Retinal pigment epithelial cell (primary cell): ENCODE measurements at regions not wholly inside any gene's neighbourhood (a gene's known extent, or its start where the extent isn't known, plus 50 kb on each side); places are given as distances from the start of the nearest gene placed in this dataset.
A peak's percentile ranks its signal among the peaks of the same experiment; 100 is the strongest.
"Not testable (repeated sequence)": the region's sequence is repeated elsewhere in the genome, so short reads cannot be mapped to it uniquely, and the experiment has no call there.

Experiments
- DNase-seq: peaks from one replicate; pipeline ENCODE4 v3.0.0-alpha.2; 2010; ENCODE audit warnings: low read depth
- H3K4me3 ChIP-seq: 2 replicates; pipeline ENCODE4 v1.5.1; 2011; ENCODE audit warnings: mild to moderate bottlenecking, low read length, control low read depth, moderate library complexity
- TF ChIP-seq, protein P1 (sequence below): conservative IDR thresholded peaks from 2 replicates; pipeline ENCODE4 v1.5.1; 2011; ENCODE audit warnings: low read depth, low read length, control low read depth, inconsistent platforms

DNA sequence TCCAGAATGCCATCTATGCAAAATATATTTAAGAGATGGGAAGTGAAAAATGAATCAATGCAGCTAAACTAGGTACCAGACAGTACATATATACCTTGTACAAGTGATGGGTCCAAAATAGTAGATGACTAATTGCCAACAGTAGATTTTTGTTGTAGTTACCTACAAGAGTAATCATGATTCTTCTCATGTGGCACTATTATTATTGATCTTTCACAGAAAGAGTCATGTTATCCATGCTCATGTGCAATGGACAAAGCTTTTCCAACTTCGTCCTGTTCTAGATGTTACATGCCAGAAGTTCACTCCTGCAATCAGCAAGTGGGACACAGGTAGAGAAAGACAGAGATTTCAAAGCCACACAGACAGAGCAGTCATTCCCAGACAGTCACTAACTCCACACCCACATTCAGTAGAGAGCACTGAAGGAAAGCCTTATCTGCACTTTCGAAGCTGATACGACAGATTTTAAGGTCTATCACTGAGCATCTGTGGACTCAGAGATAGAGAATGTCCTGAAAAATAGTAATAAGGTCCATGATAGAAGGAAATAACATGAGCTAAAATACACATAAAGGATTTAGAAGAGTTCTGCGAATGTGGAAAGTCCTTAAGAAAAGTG lies 101.6 kb upstream of the ITPRID2 start:
- no peak overlapping the region for H3K4me3 ChIP-seq
- TF ChIP-seq, protein P1, sequence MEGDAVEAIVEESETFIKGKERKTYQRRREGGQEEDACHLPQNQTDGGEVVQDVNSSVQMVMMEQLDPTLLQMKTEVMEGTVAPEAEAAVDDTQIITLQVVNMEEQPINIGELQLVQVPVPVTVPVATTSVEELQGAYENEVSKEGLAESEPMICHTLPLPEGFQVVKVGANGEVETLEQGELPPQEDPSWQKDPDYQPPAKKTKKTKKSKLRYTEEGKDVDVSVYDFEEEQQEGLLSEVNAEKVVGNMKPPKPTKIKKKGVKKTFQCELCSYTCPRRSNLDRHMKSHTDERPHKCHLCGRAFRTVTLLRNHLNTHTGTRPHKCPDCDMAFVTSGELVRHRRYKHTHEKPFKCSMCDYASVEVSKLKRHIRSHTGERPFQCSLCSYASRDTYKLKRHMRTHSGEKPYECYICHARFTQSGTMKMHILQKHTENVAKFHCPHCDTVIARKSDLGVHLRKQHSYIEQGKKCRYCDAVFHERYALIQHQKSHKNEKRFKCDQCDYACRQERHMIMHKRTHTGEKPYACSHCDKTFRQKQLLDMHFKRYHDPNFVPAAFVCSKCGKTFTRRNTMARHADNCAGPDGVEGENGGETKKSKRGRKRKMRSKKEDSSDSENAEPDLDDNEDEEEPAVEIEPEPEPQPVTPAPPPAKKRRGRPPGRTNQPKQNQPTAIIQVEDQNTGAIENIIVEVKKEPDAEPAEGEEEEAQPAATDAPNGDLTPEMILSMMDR: no peak
- DNase-seq: no peak

DNA sequence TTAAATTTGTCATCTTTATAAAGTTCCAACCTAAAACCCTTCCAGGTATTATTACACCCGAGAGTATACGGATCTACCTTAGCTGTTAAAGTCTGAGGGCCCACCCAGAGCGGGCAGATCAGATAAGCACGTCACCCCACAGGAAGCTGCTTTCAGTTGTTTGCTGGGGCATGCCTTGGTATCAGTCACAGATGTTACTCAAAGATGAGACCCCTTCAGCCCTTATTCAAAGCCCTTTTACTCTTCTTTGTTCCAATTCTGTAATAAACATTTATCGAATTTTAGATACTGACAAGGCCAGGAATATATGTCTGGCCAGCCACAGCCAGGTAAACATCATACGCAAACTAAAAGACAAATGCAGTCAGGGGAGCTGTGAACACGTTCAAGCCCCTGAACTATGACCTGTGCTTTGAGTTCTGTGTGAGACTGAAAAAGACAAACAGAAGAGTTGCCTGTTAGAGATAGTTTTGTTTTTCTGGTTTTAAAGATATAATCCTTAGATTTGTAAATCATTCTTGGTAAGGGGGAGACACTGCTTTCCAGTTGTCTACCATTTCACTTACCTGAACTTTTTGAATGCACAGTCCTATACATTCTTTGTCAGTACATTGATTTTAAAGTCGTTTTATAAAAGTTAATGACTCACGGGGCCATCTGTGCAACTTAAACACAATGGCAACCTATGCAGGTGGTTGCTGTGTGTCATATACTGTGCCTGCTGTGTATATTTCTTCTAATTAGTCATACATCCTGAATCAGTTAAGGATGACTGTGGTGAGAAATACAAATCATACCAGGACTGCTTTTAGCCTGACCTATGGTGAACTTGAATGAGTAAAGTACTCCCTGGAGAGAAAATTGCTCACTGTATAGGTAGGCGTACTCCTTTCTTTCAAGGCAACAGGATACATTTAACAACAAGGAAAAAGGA lies 100.5 kb upstream of the ITPRID2 start:
- TF ChIP-seq, protein P1: no peak
- DNase-seq: peak; percentile 67
- no peak overlapping the region for H3K4me3 ChIP-seq

DNA sequence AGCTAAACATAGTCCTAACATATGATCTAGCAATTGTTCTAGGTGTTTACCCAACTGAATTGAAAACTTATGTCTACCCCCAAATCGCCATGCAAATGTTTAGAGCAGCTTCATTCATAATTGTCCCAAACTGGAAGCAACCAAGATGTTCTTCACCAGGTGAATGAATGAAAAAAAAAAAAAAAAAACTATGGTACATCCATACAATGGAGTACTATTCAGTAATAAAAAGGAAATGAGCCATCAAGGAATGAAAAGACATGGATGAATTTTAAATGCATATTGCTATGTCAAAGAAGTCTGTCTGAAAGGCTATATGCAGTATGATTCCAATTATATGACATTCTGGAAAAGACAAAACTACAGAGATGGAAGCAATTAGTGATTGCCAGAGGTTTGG lies 98.6 kb upstream of the ITPRID2 start:
- DNase-seq: no peak
- no peak overlapping the region for H3K4me3 ChIP-seq
- TF ChIP-seq, protein P1: no peak

DNA sequence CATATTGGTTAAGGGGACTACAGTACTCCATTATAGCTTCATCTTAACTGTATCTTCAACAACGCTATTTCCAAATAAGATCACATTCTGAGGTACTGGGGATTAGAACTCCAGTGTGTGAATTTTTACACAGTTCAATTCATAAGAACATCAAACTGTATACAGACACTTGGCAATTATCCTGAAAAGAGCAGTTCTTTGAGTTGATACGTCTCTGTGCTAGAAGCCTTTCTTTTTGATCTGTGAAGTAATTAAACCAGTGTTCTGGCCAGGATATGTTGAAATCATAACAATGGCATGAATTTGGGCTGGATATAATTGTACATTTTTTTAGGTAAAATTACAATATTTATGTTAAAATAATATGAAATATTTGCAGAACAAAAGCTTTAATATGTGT lies 93.5 kb upstream of the ITPRID2 start:
- no peak for DNase-seq
- no peak overlapping the region for H3K4me3 ChIP-seq
- TF ChIP-seq, protein P1: no peak

DNA sequence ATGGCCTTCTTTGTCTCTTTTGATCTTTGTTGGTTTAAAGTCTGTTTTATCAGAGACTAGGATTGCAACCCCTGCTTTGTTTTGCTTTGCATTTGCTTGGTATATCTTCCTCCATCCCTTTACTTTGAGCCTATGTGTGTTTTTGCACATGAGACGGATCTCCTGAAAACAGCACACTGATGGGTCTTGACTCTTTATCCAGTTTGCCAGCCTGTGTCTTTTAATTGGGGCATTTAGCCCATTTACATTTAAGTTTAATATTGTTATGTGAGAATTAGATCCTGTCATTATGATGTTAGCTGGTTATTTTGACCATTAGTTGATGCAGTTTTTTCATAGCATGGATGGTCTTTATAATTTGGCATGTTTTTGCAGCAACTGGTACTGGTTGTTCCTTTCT lies 89.2 kb upstream of the ITPRID2 start:
- not testable (repeated sequence) for DNase-seq, H3K4me3 ChIP-seq

DNA sequence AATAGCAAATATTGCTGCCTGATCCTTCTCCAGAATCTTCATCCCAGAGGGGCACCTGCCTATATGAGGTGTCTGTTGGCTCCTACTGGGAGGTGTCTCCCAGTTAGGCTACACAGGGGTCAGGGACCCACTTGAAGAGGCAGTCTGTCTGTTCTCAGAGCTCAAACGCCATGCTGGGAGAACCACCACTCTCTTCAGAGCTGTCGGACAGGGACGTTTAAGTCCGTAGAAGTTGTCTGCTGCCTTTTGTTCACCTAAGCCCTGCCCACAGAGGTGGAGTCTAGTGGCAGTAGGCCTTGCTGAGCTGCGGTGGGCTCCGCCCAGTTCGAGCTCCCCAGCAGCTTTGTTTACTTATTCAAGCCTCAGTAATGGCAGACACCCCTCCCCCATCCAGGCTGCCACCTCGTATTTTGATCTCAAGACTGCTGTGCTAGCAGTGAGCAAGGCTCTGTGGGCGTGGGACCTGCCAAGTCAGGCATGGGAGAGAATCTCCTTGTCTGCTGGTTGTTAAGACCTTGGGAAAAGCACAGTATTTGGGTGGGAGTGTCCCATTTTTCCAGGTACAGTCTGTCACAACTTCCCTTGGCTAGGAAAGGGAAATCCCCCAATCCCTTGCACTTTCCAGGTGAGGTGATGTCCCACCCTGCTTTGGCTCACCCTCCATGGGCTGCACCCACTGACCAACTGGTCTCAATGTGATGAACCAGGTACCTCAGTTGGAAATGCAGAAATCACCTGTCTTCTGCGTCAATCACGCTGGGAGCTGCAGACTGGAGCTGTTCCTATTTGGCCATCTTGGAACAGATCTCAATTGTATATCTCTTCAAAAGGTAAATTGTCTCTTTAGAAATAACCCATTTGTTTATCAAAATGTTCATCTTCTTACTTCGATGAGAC lies 87.4 kb upstream of the ITPRID2 start:
- not testable (repeated sequence) for H3K4me3 ChIP-seq, DNase-seq

DNA sequence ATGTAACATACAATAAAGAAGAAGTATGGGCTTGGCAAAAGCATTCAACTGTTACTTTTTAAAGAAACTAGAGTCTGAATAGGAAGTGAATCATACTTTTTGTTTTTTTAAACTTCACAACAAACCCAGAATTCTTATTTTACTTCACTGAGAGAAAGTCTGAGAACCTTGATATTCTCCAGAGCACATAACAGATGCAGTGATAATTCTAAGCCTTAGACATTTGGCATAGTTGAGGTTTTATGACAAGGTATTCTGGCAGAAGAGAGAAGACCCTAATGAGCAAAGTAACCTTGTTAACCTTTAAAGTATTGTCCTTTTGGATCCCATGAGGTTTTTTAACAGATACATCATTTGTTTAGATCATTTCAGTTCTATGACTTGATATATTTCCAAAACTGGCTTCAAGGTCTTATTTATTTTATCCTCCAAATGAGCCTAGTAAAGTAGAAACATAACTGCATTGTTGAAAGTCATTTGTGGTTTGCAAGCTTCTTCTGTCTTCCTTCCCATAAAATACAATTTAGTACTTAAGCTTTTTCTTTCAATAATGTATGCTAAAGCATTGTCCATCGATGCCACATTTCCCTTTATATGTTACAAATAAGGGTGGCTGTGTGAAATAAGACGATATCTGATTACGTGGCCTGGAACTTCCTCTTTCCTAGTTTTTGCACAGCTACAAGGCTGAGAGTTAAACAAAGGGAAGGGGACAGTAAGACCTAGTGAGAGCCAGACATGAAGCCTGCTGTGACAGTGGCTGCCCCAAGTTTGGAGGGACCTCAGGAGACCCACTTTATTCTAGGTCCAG lies 86.1 kb upstream of the ITPRID2 start:
- TF ChIP-seq, protein P1: no peak
- H3K4me3 ChIP-seq: no peak overlapping the region
- DNase-seq: no peak
